ENCODE measurements at regions not wholly inside any gene's neighbourhood (a gene's known extent, or its start where the extent isn't known, plus 50 kb on each side); places are given as distances from the start of the nearest gene placed in this dataset.

DNA sequence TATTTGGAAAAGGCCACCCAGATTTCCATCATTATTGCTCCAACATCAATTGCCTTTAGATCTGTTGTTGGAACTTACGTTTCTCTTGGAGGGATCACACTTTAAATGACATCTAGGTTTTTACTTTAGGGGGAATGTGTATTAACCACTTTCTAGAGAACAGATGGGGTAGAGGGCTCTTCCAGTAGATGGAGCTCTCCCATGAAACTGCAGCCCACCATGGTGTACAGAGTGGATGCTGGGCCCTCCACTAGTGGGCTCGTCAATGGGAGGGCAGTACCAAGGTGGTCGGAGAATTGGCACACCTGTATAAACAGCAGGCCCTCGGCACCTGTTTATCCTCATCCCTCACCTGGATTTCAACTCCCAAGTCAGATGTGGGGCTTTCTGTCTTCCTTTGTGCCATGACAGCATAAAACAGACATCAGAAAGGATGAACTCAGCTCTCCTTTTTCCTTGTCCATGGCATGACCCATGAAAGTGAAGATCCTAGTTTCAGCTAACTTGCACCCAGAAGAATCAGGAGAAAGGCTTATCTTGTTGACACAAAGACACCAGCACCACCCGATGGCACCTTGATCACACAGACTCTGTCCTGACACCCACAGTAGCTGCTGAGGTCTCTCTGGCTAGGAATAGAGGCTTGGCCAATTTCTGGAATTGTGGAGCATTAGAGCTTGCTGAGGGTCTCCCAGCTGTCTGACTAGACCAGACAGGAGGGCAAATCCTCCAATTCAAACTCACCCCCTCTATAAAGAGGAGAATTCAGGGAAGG, 150.5 kb downstream of the CYP26A1 start:
- TF ChIP-seq, protein P1, sequence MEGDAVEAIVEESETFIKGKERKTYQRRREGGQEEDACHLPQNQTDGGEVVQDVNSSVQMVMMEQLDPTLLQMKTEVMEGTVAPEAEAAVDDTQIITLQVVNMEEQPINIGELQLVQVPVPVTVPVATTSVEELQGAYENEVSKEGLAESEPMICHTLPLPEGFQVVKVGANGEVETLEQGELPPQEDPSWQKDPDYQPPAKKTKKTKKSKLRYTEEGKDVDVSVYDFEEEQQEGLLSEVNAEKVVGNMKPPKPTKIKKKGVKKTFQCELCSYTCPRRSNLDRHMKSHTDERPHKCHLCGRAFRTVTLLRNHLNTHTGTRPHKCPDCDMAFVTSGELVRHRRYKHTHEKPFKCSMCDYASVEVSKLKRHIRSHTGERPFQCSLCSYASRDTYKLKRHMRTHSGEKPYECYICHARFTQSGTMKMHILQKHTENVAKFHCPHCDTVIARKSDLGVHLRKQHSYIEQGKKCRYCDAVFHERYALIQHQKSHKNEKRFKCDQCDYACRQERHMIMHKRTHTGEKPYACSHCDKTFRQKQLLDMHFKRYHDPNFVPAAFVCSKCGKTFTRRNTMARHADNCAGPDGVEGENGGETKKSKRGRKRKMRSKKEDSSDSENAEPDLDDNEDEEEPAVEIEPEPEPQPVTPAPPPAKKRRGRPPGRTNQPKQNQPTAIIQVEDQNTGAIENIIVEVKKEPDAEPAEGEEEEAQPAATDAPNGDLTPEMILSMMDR (IDR thresholded peaks at IDR 0.05): no peak
- TF ChIP-seq POLR2A (IDR thresholded peaks at IDR 0.05): no peak
